Suppressor macrophage treated with lipopolysaccharide for 4 hours (primary cell): ENCODE measurements at regions not wholly inside any gene's neighbourhood (a gene's known extent, or its start where the extent isn't known, plus 50 kb on each side); places are given as distances from the start of the nearest gene placed in this dataset.
"Not testable (repeated sequence)": the region's sequence is repeated elsewhere in the genome, so short reads cannot be mapped to it uniquely, and the experiment has no call there.

ENCODE experiments used
- DNase-seq: peaks from one replicate; pipeline ENCODE4 v3.0.0-alpha.2; 2020

GRCh38 chr20:30511322-30512030 lies 746.0 kb upstream of the DEFB115 start:
- no peak for DNase-seq

DNA sequence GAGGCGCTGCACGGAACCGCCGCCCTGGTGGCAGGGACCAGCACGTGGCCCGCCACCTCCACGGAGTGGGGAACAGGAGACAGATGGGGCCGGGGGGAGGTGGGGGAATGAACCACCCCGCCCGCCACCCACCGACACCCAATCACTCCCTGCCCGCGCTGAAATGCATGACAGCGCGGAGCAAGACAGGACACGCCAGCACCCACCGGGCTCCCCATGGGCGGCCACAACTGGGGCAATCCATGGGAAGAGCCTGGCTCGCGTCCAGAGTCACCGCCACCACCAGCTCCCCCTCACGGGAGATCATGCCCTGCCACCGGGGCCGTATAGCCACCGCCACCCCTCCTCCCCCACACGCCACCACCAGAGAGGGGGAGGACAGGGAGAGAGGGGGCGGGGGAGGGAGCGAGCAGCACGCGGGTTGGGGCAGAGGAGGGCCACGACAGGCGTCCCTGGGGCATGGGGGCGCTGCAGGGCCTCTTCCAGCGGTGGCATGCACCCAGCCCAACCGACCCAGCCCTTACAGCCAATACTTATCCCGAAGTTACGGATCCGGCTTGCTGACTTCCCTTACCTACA lies 744.3 kb upstream of the DEFB115 start:
- DNase-seq, result no peak

DNA sequence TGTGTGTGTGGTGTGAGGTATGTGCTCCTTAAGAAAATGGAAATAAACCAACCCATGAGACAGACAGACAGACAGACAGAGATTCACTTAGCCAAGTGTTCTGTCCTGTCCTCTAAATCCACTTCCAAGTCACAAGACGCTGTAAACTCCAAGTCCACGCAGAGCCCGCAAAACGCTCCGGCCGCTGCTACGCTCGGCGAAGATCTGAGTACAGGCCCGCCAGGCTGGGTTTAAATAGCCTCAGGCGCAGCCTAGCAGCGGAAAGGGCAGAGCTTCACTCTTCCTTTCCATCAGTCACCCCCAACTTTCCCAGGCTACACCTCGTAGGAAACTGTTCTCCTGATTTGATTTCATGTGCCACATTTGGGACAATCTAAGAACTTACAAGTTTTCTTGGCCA lies 741.5 kb upstream of the DEFB115 start:
- DNase-seq, result not testable (repeated sequence)

- not testable (repeated sequence) for DNase-seq
These were observed 738.6 kb upstream of the DEFB115 start for GRCh38 chr20:30518906-30519305.

- not testable (repeated sequence) for DNase-seq
These were observed 735.6 kb upstream of the DEFB115 start for GRCh38 chr20:30521686-30522415.

- DNase-seq, result not testable (repeated sequence)
These were observed 733.3 kb upstream of the DEFB115 start for GRCh38 chr20:30524155-30524554.

DNA sequence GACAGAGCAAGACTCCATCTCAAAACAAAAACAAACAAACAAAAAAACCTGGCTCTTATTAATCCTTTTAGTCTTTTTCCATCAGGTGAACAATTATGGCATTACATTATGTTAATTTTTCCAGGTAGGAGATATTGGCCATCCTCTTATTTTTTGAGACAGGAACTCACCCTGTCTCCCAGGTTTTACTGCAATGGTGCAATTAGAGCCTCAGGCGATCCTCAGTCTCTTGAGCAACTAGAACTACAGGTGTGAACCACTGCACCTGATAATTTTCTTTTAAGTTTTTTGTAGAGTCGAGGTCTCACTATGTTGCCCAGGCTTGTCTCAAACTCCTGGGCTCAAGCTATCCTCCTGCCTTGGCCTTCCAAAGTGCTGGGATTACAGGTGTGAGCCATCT lies 732.7 kb upstream of the DEFB115 start:
- not testable (repeated sequence) for DNase-seq

DNA sequence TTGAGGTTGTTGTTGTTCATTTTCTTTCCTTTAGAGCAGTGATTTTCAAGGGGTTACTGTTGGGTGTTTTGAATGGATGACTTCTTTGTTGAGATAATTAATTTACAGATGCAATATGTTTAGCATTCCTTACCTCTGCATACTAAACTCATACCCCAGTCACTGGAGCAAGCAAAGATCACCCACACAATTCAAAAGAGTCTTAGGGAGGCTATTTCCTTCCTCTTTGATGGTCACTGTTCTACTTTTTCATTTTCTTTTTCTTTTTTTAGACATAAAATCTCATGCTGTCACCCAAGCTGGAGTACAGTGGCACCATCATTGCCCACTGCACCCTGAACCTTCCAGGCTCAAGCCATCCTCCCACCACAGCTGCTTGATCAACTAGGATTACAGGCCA lies 723.8 kb upstream of the DEFB115 start:
- not testable (repeated sequence) for DNase-seq

DNA sequence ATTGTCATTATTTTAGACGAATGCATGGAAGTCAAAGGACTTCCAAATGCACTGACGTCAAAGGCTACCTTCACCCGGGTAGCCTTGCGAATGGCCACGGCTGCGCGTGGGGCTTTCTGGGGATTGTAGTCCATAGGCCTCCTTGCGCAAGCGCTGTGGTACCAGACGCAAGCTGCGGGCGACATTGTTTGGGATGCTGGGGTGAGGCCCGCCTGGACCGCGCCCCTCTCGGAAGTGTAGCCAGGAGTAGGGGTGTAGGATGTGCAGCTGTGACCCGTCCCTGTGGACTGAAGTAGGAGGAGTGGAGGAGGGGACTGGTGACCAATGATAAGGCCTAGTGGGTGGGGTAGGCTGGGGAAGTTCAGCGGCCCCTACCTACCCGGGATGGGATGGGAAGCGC lies 720.0 kb upstream of the DEFB115 start:
- not testable (repeated sequence) for DNase-seq

DNA sequence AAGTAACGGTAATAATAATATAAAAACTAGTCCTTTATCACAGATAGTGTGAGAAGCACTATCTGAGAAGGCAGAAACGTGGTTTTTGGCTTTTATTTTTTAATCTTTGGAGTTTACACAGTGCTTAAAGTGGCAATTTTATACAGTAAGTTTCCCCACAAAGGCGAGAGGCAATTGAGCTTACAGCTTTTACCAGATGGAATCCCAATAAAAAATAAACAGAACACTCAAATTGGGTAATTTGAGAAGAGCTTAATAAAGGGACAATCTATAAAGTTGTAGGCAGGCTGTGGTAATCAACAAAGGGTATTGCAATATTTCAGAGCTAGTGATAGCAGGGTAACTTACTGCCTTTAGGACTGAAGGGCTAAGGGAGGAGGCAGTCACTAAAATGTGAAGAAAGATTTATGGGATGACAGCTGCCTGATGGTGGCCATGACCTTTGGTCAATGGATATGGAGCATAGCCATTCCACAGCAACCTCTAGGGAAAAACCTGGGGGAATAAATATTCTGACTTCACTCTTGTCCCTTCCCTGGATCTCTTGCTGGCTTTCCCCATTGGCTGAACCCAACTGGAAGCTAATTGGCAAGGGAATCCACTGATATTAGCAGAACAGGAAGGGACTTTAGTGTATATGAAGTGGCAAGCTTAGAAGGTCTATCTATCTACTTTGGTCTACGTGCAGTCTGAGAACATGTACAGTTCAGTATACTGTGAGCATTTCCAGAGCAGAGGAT lies 717.0 kb upstream of the DEFB115 start:
- not testable (repeated sequence) for DNase-seq

DNA sequence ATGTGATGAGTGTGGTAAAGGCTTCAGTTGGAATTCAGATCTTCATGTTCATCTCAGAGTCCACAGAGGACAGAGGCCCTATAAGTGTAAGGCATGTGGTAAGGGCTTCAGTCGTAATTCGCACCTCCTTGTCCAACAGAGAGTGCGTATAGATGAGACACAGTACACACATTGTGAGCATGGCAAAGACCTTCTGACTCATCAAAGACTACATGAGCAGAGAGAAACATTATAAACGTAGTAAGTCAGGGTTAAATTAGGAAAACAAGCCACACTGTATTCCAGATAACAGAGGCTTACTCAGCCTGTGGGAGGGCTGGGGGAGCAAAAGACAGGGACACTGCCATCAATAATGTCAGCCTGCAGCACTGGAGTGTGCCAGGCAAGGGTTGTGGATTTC lies 706.2 kb upstream of the DEFB115 start:
- DNase-seq, result not testable (repeated sequence)

- not testable (repeated sequence) for DNase-seq
These were observed 700.7 kb upstream of the DEFB115 start for GRCh38 chr20:30556797-30557196.

- not testable (repeated sequence) for DNase-seq
These were observed 692.4 kb upstream of the DEFB115 start for GRCh38 chr20:30565086-30565485.

DNA sequence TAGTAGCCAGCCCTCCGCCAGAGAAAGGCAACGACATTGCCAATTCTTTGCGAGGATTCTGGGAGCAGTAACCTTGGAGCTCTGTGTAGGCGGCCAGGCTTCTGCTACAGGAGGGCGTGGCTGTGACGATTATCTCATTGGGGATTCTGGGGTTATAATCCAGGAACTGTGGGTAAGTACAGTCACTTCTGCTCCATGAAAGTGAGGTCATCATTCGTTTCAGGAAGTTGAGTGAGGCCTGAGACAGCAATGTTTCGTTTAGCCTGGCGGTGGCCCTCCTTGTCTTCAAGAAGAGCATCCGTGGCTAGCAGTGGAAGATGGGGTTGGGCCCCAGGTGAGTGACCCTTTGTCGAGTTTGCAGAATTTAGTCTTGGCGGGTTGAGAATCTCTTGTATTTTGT lies 687.6 kb upstream of the DEFB115 start:
- DNase-seq, result not testable (repeated sequence)

DNA sequence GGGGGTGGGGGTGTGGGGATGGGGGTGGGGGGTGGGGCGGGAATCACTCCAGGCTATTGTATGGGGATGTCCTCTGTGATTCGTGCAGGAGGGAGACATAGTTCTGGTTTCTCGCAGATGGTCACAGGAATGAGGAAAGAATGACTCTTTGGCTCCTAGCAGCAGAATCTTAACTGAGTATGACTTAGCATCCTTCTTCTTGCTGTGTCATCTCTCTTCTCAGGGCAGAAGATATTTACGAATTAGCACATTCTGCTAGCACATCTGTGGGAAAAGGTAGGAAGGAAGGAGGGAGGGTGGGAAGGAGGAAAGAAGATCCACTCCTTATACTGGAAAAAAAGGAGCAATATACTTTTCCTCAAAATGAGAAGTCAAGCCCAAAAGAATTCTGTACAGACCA lies 686.8 kb upstream of the DEFB115 start:
- DNase-seq, result not testable (repeated sequence)

- not testable (repeated sequence) for DNase-seq
These were observed 683.1 kb upstream of the DEFB115 start for GRCh38 chr20:30574337-30574736.

- not testable (repeated sequence) for DNase-seq
These were observed 678.4 kb upstream of the DEFB115 start for GRCh38 chr20:30579069-30579468.

DNA sequence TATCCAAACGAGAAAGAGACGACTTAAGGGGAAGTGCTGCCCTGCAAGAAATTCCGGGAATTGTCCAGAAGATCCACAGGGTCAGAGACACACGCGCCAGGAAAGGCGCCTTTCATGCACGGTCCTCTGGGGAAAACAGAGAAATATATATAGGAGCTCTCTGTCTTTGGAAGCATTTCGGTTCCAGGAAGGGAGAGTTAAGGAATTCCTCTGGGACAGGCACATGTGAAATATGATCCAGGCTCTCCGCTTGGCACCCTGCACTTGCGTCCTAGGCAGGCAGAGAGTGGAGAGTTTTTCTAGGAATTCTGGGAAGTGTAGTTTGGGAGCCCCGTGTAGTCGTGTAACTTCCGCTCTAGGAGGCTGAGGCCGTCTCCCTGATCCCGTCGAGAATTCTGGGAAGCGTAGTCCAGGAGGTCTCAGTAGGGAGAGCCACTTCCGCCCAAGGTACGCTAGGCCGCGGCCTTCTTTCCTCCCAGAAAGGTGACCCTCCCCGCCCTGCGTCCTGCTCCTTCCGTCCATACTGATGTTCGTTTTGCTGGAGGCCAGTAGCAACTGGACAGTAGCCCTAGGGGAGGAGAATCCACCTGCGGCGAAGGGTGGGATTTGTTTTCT lies 677.5 kb upstream of the DEFB115 start:
- DNase-seq, result peak; percentile 8

GRCh38 chr20:30581839-30582238 lies 675.6 kb upstream of the DEFB115 start:
- not testable (repeated sequence) for DNase-seq

GRCh38 chr20:30584403-30584802 lies 673.1 kb upstream of the DEFB115 start:
- not testable (repeated sequence) for DNase-seq

GRCh38 chr20:30585244-30585796 lies 672.1 kb upstream of the DEFB115 start:
- peak; percentile 10 for DNase-seq

DNA sequence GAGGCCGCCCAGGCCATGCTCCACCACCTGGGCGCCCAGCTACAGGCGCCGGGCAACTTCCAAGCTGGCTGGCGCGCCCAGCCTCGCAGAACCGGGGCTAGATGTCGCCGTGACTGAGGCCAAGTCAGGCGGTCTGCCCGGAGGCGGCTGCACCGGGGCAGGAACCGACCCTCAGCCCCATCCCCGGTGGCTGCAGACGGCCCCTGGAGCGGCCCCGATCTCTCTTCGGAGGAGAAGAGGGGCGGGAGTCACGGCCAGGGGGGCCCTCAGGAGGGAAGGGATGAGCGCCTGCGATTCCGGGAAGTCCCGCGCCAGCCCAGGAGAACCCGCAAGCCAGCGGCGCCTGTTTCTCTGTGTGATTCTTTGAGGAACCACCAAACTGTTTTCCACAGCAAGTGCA lies 671.3 kb upstream of the DEFB115 start:
- not testable (repeated sequence) for DNase-seq
